Kasumi-1 (cell line): ENCODE measurements at regions not wholly inside any gene's neighbourhood (a gene's known extent, or its start where the extent isn't known, plus 50 kb on each side); places are given as distances from the start of the nearest gene placed in this dataset.

ENCODE experiments used
- DNase-seq, 2 experiments: peaks; one replicate each; lab custom pipeline; 2025; lab: John Stamatoyannopoulos, UW

DNA sequence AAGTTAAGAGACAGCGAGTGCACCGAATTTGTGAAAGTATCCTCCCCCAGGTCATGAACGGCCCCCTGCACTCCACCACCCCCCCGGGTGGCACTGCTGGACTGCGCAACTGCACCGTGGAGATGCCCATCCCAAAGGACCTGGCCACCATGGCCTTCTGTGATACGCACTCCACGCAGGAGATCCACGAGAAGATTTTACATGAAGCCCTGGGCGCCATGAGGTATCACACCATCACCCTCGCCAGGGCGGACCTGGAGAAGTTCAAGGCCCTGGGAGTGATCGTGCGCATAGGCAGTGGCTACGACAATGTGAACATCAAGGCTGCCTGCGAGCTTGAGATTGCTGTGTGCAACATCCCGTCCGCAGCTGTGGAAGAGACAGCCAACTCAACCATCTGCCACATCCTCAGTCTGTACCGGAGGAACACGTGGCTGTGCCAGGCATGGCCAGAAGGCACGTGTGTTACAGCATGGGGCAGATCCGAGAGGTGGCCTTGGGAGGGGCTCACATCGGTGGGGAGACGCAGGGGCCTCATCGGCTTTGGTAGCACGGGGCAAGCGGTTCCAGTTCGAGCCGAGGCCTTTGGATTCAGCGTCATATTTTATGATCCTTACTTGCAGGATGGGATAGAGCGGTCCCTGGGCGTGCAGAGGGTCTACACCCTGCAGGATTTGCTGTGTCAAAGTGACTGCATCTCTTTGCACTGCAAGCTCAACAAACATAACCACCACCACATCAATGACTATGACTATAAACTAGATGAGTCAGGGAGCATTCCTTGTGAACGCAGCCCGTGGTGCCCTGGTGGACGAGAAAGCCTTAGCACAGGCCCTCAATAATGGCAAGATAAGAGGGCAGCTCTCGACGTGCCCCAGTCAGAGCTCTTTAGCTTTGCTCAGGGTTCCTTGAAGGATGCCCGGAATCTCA is 290.8 kb upstream of the MC4R start:
- DNase-seq, result no peak

DNA sequence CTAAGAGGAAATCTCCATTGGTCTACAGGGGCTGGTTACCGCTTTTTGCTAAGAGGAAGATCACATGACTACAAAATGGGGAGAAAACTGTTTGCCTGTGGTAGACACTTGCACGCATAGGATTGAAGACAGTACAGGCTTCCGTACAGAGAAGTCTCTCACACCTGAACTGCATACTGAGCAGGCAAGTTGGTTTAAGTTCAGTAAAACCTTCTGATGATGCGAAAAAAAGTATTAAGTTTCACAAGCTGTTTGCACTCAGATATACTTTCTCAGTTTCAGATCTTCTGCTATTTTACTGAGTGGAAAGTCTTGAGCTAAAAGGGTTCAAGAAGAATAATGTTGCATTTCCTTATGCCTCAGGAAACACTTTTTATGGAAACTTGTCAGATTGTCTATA is 292.2 kb upstream of the MC4R start:
- DNase-seq, result no peak

DNA sequence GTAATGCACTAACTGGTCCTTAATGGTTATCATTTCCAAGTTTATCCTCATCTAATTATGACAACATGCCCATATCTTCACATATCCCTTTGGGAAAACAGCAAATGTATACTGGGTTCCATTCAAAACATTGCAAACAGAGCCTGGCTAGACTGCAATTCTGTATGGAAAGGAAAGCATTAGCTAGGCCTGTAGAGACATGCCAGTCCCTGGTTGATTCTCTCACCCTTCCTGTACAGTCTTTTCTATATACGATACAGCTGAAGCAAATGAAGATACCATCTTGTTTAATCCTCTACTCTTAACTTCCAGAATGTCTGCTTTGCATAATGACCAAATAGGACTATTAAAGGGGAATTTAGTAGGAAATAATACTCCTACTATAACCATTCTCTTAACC is 294.4 kb upstream of the MC4R start:
- no peak for DNase-seq

DNA sequence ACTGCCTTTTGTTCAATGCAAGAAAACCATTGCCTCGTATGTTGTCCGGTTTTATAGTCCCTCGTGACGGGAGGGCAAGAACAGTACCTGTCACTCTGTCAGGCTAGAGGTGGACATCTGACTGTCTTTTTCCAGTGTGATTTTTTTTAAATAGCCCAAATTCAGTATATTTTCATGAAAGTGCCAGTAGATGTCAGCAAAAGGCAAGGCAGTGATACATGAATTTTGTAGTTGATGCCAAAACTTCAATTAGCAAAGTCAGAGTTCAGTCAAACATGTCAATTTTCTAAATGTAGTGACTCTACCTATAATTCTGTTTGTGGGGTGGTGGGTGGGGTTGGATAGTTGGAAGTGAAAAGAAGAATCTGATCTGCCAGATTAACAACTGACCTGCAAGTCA is 296.0 kb upstream of the MC4R start:
- DNase-seq, result peak; percentile 10 to 19

DNA sequence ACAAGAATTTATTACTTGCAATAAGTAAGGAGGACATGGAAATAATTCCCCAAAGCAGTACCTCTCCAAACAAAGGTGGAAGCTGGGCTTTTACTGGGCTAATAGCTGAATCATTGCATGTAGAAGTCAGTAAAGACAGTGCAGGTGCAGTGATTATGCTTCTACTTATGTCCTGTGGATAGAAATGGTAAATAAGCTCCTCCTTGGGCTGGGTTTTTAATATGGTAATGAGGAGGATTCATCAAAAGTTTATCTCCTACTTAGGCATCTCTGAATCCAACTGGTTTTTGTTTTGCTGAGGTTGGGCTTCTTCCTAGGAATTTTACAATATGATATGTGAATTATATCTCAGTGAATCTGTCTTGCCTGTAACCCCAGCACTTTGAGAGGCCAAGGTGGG is 297.4 kb upstream of the MC4R start:
- DNase-seq, result no peak

DNA sequence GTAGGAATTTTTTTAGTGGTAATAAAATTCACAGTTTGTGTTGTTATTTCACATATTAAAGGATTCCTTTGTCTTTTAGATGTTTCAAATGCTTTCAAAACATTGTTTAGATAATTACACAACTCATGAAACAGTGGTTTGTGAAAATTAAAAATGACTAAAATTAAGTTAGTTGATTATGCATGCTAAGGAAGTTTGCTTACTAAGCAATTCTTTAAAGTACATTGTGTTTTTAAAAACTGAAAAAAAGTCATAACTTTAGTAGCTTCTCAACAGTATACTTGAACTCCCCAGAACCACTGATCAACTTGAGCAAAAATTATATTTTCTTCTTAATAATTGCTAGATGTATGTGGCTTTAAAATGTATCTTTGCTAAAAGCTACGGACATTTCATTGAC is 298.4 kb upstream of the MC4R start:
- no peak for DNase-seq

DNA sequence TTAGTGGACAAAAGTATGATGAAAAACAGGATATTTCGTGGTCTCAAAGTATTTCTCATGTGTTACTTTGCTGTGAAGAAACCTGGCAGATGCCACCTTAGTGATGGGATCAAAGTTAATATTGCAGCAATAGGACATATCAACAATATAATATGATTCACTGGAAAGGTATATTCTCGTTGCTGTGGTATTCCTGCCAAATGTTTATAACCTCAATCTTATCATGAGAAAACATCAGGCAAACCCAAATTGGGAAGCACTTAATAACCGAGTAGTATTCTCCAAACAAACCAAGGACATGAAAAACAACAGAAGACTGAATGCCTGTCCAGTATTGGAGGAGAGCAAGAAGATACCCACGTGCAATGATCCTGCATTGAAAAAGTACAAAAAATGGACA is 302.6 kb upstream of the MC4R start:
- DNase-seq, result no peak

DNA sequence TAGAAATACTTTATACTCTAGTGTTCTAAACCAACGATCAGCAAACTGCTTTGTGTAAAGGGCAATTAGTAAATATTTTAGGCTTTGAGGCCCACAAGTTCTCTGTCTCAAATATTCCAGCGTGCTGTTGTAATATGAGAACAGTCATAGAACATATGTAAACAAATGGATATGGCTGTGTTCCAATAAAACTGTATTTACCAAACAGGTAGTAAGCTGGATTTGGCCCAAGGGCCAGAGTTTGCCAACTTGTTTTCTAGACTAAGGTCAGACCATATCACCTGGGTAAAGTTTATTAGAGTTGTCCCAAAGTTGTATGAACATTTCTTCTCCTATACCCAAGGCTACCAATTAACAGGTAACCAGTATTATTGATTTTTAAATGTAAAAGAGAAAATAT is 303.2 kb upstream of the MC4R start:
- DNase-seq, result no peak

DNA sequence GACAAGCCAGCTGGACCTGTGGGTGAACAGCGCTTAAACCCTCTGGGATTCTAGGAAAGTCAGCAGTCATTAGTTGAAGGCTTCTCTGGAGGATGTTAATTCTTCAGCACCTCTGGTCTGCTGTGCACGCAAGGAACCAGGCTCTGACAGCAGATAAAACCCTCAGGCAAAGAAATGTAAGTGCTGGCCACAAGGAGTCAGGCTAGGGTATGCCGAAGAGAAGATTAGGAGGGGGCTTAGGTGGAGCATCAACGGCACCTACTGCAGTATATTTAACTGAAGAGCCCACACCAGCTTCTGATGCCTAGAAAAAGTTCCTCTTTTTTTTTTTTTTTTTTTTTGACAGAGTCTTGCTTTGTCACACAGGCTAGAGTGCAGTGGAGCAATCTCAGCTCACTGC is 304.2 kb upstream of the MC4R start:
- DNase-seq, result peak in 1 of 2 experiments; percentile 22

DNA sequence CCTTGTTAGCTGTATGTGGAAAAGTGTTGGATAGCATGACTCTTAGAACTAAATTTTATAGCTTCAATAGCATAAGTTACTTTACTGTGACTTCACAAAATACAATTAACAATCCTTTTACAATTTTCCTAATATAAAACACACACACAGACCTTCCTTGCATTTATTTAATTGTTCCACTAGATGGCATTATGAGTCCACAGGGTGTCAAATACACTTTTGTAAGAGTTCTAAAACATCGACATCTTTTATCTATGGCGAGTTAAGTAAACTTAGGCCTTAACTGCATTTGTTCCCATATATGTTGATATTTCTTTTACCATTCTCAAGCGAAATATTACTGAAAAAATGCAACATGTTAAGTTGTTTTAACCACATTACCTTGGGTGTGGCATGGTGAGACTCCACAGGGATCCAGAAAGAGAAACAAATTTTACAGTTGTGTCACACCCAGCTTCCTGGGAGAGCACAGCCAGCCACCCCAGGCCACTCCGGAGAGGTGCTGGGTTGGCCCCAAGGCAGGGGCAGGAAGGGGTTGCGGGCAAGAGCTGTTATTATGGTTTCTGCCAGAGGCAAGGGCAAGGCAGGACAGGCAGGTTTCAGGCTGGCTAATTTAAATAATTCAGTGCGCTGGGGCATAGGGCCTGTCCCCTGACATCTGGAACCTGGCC is 312.4 kb upstream of the MC4R start:
- DNase-seq, result peak; percentile 43 to 78

DNA sequence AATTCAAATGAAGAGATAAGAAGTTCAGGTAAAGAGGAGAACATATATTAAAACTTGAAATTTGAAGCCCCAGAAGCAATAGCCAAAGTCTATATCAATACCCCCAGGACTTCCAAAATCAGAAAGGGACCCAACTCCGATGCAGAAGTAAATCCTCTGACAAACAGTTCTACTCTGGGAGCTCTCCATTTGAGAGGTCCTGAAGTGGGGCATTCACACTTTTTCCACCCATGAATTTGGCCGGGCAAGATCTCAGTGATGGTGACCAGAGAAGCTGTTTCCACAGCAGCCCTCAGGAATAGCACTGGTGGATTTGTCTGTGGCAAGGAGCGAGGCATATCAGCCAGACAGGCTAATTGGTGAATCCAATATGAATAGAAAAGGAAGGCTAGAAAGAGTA is 313.6 kb upstream of the MC4R start:
- peak; percentile 18 to 44 for DNase-seq

DNA sequence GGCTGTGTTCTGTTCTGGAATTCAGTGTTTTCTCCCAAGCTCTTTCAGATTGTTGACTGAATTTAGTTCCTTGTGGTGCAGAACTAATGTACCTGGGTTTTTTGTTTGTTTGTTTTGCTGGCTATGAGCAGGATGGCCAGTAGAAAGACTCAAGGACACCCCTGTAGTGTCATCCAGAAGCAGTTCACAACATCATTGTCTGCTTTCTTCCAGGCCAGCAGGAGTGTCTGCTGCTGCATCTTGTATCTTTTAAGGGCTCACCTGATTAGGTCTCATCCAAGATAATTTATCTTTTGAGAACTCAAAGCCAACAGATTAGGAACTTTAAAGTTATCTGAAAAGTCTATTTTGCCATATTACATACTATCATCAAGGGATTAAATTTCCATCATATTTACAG is 318.5 kb upstream of the MC4R start:
- DNase-seq, result no peak

DNA sequence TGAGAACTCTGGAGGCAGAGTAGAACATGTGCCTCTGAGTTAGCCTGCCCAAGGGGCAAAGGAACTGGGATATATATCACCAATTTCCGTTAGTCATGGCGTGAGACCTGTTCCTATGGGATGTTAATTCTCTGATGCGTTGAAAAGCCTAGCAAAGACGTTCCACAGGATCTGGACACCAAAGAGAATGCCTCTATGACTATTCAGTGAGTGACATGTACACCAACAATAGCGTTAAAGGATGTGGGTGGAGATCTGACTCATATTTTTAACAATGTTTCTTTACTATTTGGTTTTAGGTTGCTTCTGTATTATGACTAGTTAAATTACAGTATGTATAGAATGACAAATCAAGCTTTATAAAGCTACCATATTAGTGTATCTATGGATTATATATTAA is 320.9 kb upstream of the MC4R start:
- no peak for DNase-seq

DNA sequence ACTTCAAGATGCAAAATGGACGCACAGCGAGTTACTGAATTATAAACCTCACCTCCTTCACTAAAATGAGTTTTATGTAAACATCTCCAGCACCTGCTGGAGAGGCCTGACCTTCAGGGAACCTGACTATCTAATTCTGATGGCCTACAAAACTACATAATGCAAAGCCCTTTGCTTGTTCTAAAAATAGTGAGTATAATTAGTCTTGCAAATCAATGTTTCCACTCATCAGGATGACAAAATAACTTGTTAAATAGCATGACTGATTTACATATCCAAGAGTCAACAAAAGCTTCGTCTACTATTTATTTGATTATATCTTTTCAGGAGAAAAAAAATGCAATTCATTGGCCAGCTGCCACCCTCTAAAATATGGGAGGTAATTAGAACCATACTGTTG is 326.3 kb upstream of the MC4R start:
- no peak for DNase-seq

DNA sequence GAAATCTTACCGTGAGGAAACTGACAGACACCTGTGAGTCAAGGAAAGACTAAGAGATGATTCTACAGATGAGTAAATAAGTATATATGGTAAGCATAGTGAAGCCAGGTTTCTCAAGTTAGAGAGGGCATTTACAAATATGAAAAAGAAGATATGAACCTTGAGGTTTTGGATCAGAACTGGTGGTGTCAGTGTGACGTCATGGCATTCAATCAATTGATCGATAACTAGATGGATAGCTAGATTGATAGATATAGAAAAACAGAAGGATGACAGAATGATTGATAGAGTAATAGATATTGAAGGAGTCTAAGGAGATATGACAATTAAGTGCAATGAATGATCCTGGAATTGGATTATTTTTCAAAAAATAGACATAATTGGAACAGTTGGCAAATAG is 350.2 kb upstream of the MC4R start:
- no peak for DNase-seq

DNA sequence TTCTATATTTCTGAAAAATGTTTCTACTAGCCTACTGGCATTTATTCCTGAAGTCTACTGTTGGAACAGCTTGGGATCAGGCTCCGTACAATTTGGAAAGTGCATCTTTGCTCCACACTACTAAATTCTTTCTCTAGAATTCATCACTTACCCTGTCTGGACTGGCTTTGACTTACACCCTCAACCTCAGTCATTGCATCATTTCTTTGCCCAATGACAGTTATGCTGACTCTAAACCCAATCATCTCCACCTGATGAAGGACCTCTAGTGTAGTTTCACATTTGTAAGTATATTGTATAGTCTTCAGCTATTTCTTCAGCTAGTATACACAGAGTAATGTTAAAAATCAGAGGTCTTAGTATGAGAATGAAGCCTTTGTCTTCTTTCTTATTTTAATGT is 359.6 kb upstream of the MC4R start:
- DNase-seq, result no peak

DNA sequence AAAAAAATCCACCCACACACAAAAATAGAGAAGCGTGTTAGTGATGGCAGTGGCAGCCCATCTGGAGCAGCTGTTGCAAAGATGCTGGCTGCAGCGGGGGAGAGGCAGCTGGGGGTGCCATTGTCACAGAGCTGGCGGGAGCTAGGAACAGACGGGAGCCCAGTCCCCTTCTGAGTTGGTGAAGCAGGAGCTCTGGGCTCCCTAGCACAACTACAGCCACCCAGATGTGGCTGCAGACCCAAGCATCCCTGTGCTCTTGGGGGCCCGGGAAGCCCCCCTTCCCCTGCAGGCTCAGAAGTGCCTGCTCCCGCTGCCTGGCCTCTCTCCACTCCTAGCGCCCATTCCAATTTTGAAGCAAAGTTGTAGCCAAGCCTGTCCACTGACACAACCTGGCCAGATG is 366.6 kb upstream of the MC4R start:
- no peak for DNase-seq

DNA sequence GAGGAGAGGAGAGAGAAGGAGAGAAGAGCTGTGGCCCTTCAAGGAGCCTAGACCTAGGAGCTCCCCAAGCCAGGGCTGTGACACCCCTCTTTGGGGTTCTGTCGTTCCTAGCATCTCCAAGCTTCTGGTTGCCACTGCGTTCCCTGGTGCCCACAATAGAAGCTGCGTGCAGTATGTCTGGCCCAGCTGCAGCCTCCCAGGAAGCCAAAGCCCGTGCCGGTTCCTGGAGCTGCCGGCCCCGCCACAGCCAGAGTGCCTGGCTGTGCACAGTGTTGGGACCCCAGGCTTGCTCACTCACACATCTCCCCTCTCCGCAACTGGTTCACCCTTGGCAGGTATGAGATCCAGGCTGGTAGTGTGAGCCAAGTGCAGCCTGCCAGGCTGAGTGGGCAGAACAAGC is 367.7 kb upstream of the MC4R start:
- DNase-seq, result no peak

DNA sequence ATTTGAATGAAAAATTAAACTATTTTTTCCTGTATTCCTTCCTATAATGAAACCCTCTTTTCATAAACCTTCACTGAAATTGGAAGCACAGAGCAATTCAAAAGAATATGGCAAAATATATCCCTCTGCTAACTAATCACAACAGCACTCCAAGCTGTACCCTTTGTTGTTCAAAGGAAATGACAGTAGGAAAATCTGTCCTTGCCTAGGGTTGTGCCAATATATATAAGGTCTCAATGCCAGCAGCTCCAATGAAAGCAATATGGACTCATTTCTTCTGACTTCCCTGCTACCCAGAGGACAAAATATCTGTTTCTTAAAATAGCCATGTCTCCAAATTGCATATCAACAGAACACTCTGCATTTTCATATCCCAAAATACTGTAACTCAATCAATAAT is 373.9 kb upstream of the MC4R start:
- DNase-seq, result no peak

DNA sequence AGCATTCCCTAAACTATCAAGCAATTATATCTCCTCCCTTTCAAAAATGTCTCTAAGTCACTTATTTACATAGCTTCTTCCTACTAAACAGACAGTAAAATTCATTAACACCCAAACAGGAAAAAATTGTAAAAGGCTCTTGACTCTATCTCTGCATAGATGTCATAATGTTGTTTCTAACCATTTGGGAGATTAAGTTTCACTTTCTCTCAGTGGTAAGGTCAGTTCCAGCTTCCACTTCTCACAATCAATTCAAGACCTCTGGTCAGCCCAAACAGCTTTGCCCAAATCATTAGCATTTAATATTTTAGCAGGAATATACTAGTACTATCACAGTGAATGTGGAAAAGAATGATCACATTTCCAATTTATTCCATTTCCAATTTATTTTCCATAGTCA is 374.3 kb upstream of the MC4R start:
- no peak for DNase-seq

DNA sequence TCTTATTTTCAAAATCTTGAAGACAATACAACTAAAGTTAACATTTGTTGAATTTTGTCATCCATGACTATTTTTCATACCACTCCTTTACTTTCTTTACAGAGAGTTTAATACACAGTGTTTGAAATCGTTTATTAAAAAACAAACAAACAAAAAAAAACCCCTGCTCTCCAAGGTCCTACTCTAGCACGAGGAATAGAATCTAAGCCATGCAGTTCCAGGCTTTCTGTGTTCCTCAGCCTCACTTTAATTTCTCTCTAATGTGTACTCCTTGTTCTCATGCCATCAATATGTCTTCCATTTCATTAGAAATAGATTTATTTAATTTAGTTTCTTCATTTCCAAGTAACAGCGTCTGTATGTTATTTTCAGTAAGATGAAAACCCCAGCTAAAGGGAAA is 381.2 kb upstream of the MC4R start:
- DNase-seq, result no peak

DNA sequence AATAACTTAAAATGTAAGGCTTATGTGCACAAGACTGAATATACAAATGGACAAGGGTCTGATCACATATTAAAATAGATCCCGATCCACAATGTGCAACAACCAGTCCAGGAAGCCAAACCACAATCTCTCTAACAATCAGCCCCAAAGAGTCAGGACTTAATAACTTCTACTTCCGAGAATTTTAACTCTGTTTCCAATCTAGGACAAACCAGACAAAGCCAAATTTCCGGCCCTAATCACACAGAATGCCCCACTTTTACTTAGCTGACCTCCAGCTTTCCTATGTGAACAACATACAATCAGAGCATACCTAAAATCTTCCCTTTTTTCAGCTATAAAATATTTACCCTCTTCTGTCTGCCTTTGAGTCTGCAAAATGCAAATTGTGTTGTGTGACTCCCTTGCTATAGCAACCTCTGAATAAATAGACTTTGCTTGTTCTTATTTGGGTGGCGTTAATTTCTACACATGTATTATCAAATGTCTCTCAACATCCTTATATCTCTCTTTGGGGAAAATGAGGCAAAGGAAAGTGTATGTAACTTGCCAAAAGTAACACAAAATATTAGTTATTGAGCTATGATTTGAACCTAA is 381.9 kb upstream of the MC4R start:
- DNase-seq, result no peak

DNA sequence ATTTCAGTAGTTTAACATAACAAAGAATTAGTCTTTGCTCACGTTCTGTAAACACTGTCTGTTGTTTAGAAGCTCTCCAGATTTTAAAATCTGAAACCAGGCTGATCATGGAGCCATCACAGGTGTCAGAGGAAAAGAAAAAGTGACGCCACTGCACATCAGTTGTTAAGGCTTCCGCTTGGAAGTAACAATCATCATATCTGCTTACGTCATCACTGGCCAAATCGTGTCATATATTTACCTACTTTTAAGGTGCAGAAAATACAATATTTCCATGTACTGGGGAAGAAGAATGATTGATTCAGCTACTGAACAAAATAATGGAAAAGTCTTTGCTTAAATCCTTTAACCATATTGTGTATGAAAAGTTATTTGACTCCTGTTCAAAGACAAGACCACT is 382.6 kb upstream of the MC4R start:
- DNase-seq, result no peak
